Endothelial cell of umbilical vein (primary cell): ENCODE measurements at regions not wholly inside any gene's neighbourhood (a gene's known extent, or its start where the extent isn't known, plus 50 kb on each side); places are given as distances from the start of the nearest gene placed in this dataset.
A peak's percentile ranks its signal among the peaks of the same experiment; 100 is the strongest.

Experiments used
- BruUV-seq: library from RNA; stranded (reverse); fragments of 400-500 nt; replicated peaks from 2 replicates; lab custom pipeline; 2021; lab: Mats Ljungman, UMichigan
- CTCF ChIA-PET: fragments of 300-600, 350-600 bp; sonication (Branson Sonifier 250); formaldehyde crosslinking; loops from one replicate; lab custom pipeline; 2021; ENCODE audit warnings: antibody characterized with exemption, inconsistent platforms; lab: Charles Lee
- POLR2A ChIA-PET: fragments of 300-600, 350-600 bp; sonication (Branson Sonifier 250); formaldehyde crosslinking; loops from one replicate; lab custom pipeline; 2021; ENCODE audit warnings: antibody characterized with exemption, inconsistent platforms; lab: Charles Lee
- DNase-seq: peaks from one replicate; pipeline ENCODE4 v3.0.0-alpha.2; 2011; ENCODE audit warnings: low read depth, low spot score
- FAIRE-seq: peaks from 2 replicates; lab custom pipeline; 2011; peaks lifted over from hg19 to GRCh38; lab: Jason Lieb, UNC
- H2AFZ ChIP-seq: 2 replicates; pipeline ENCODE4 v1.6.0; 2012; ENCODE audit warnings: low read depth, low read length, control low read depth, inconsistent platforms
- H3K27ac ChIP-seq: 2 replicates; pipeline ENCODE4 v1.5.1; 2011; ENCODE audit warnings: low read depth, mild to moderate bottlenecking, control low read depth, low read length, moderate library complexity; ENCODE audit not compliant: insufficient read depth
- H3K27me3 ChIP-seq, 2 experiments: 2 replicates each; pipeline versions ENCODE4 v1.6.0 to v1.6.1; 2011; ENCODE audit warnings: low read length in 2 of 2, mixed read lengths in 1 of 2; ENCODE audit not compliant: control insufficient read depth in 2 of 2, insufficient read depth in 2 of 2
- H3K36me3 ChIP-seq, 2 experiments: 2 replicates in 1 of 2; 3 replicates in 1 of 2; pipeline ENCODE4 v1.5.1; 2011; ENCODE audit warnings: low read length in 2 of 2, mild to moderate bottlenecking in 1 of 2, moderate library complexity in 1 of 2; ENCODE audit not compliant: control insufficient read depth in 2 of 2, insufficient read depth in 2 of 2; ENCODE audit errors: extremely low read depth in 1 of 2
- H3K4me1 ChIP-seq: 3 replicates; pipeline ENCODE4 v1.5.1; 2011; ENCODE audit warnings: mild to moderate bottlenecking, low read length; ENCODE audit not compliant: control insufficient read depth, insufficient read depth; ENCODE audit errors: extremely low read depth
- H3K4me2 ChIP-seq: 2 replicates; pipeline ENCODE4 v1.6.1; 2011; ENCODE audit warnings: low read length, control low read depth, mixed read lengths; ENCODE audit not compliant: insufficient read depth
- H3K4me3 ChIP-seq, 3 experiments: fragments of 200-600 bp in 1 of 3; sonication (generic), shearing (Covaris generic) in 1 of 3; replicated peaks in 1 of 3; 2 replicates each; pipeline ENCODE4 v1.5.1; 2011 to 2016; ENCODE audit warnings: control low read depth in 3 of 3, low read length in 3 of 3, mild to moderate bottlenecking in 2 of 3, inconsistent platforms in 1 of 3, low read depth in 1 of 3, moderate library complexity in 1 of 3; ENCODE audit not compliant: insufficient read depth in 1 of 3
- H3K79me2 ChIP-seq: 2 replicates; pipeline ENCODE4 v1.6.0; 2012; ENCODE audit warnings: low read length, inconsistent platforms; ENCODE audit not compliant: control insufficient read depth, insufficient read depth
- H3K9ac ChIP-seq: replicated peaks from 2 replicates; pipeline ENCODE3; 2011; ENCODE audit warnings: low read length, control low read depth; ENCODE audit not compliant: insufficient read depth; ENCODE audit errors: extremely low read depth
- H3K9me1 ChIP-seq: replicated peaks from 3 replicates; pipeline ENCODE4 v1.6.0; 2011; ENCODE audit warnings: mild to moderate bottlenecking, low read length; ENCODE audit not compliant: control insufficient read depth, insufficient read depth; ENCODE audit errors: extremely low read depth
- H3K9me3 ChIP-seq: replicated peaks from 2 replicates; pipeline ENCODE4 v1.5.1; 2012; ENCODE audit warnings: low read length, inconsistent platforms; ENCODE audit not compliant: control insufficient read depth, insufficient read depth
- H4K20me1 ChIP-seq: replicated peaks from 2 replicates; pipeline ENCODE3; 2011; ENCODE audit warnings: mild to moderate bottlenecking, low read length; ENCODE audit not compliant: control insufficient read depth, insufficient read depth; ENCODE audit errors: extremely low read depth
- CTCF ChIP-seq, 2 donors: IDR thresholded peaks; 1 replicate in 1 of 2; 2 replicates in 1 of 2; pipeline ENCODE4 v1.5.1; 2011; ENCODE audit warnings: low read length in 2 of 2, mild to moderate bottlenecking in 2 of 2, moderate library complexity in 2 of 2, control low read depth in 1 of 2, inconsistent platforms in 1 of 2, low read depth in 1 of 2; ENCODE audit not compliant: insufficient read depth in 1 of 2; ENCODE audit errors: extremely low read depth in 1 of 2
- FOS ChIP-seq: IDR thresholded peaks from 2 replicates; pipeline ENCODE4 v1.6.1; 2011; ENCODE audit warnings: mild to moderate bottlenecking, low read length, moderate library complexity, borderline replicate concordance; ENCODE audit not compliant: insufficient read depth
- JUN ChIP-seq: IDR thresholded peaks from 2 replicates; pipeline ENCODE4 v1.6.1; 2011; ENCODE audit warnings: borderline replicate concordance, low read depth; ENCODE audit not compliant: insufficient read length, insufficient read depth
- POLR2A ChIP-seq: IDR thresholded peaks from 2 replicates; pipeline ENCODE4 v1.6.1; 2012; ENCODE audit warnings: low read depth, mild to moderate bottlenecking, control low read depth, low read length
- POLR2AphosphoS5 ChIP-seq: IDR thresholded peaks from 2 replicates; pipeline ENCODE4 v1.6.1; 2012; ENCODE audit warnings: low read depth, mild to moderate bottlenecking, control low read depth, low read length, moderate library complexity; ENCODE audit not compliant: insufficient read depth
- dilution Hi-C: fragments of 300-500 bp; cut with MboI; formaldehyde crosslinking; loops from one replicate; pipeline ENCODE4 v1.15.0; 2019; ENCODE audit warnings: low sequenced_read_pairs; ENCODE audit not compliant: extremely low pct_ligation_motif_present
- intact Hi-C: fragments of 100-400 bp; cut with micrococcal nuclease; formaldehyde crosslinking; loops from one replicate; pipeline ENCODE4 v1.10.0; 2022

DNA sequence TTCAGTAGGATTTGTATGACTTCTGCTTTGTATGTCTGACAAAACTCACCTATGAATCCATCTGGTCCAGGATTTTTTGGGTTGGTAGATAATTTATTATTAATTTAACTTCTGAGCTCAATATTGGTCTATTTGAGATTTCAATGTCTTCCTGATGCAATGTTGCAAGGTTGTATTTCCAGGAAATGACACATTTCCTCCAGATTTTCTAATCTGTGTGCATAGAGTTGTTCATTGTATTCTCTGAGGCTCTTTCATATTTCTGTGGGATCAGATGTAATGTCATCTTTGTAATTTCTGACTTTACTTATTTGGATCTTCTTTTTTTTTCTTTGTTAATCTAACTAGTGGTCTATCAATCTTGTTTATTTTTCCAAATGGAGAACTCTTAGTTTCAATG is 584.7 kb upstream of the SETBP1 start:
- peak; percentile 15 for FAIRE-seq
- BruUV-seq = no TSS peak

GRCh38 chr18:44098551-44099098 is 582.1 kb upstream of the SETBP1 start:
- Histone ChIP-seq H3K36me3 (no peaks in the 10 kb centered on the region), H3K27me3 (peaks cover 0 to 3% of the 10 kb centered on the region in 2 experiments), H3K9me3 (no peaks in the 10 kb centered on the region), H2AFZ (peak overlapping the region; percentile 76), H3K4me2 (no peak overlapping the region), H3K4me1 (no peaks in the 10 kb centered on the region), H3K4me3 (no peak overlapping the region), H3K27ac (no peak overlapping the region), H3K79me2 (no peaks in the 10 kb centered on the region), H3K9ac (no peak overlapping the region), H3K9me1 (no peaks in the 10 kb centered on the region), H4K20me1 (no peaks in the 10 kb centered on the region)
- intact Hi-C loops (loop anchor here (1.0 to 2.0 kb wide), 2 partner anchors 228 to 1114 kb away; no protein-coding TSS in a partner anchor), dilution Hi-C loops (no loop called here)
- FAIRE-seq (peak; percentile 66), DNase-seq (peak; percentile 53)
- ChIA-PET CTCF (interaction anchor here (0.8 to 1.9 kb wide), 13 partner anchors 10 to 1114 kb away, joined by 3 to 12 read pairs (median 4); no protein-coding TSS in a partner anchor), POLR2A (no interaction called here)
- no TSS peak for BruUV-seq
- TF ChIP-seq CTCF (IDR thresholded peaks at IDR 0.05; ENCODE audit: extremely low read depth in 1 of 2, insufficient read depth in 1 of 2, low read depth in 1 of 2, low read length in 2 of 2) (peak; percentile 23 to 33), POLR2AphosphoS5 (no peak)

More for the DNA sequence above, 584.7 kb upstream of the SETBP1 start:
- no peaks in the 10 kb centered on the region for H3K79me2 ChIP-seq
- H3K9ac ChIP-seq = no peak overlapping the region
- CTCF ChIA-PET = interaction anchor here (1.2 to 1.3 kb wide), 2 partner anchors 9 to 16 kb away, joined by 4 to 5 read pairs; no protein-coding TSS in a partner anchor
- H2AFZ ChIP-seq = no peak overlapping the region
- no peak overlapping the region for H3K27ac ChIP-seq
- peak; percentile 37 for DNase-seq
- H3K36me3 ChIP-seq = no peaks in the 10 kb centered on the region
- H3K4me1 ChIP-seq = peaks cover under 1% of the 10 kb centered on the region
- no peaks in the 10 kb centered on the region for H3K27me3 ChIP-seq
- TF ChIP-seq POLR2A = no peak
- TF ChIP-seq FOS = peak; percentile 23
- peak; percentile 54 for TF ChIP-seq JUN
- no peak overlapping the region for H3K4me3 ChIP-seq
- H4K20me1 ChIP-seq = no peaks in the 10 kb centered on the region
- H3K9me1 ChIP-seq = no peaks in the 10 kb centered on the region
- H3K9me3 ChIP-seq = no peaks in the 10 kb centered on the region
- intact Hi-C loops = no loop called here
- dilution Hi-C loops = no loop called here
- H3K4me2 ChIP-seq = no peak overlapping the region
- POLR2A ChIA-PET = no interaction called here
